GM12872 (cell line): ENCODE measurements at regions not wholly inside any gene's neighbourhood (a gene's known extent, or its start where the extent isn't known, plus 50 kb on each side); places are given as distances from the start of the nearest gene placed in this dataset.

Experiments used
- TF ChIP-seq, protein P1 (sequence below): IDR thresholded peaks from 3 replicates; pipeline ENCODE4 v1.5.1; 2011; ENCODE audit warnings: low read depth, mild to moderate bottlenecking, low read length, moderate library complexity; ENCODE audit not compliant: insufficient read depth

DNA sequence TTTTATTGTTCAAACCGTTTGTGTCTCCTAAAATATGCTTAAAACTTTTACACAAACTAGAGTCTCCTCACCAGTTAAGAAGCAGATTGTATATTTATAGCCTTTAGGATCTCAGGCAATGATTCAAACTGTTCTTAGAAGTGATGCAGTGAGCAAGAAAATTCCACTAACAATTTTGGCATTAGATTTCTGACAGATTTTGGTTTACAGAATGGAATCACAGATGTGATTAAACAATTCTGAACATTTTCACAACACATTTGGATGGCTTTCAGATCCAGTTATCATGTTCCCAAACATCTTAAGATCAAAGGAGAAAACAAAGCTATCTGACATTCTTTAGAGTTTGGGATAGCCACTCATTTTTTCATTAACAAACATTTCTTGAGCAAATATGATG lies 181.7 kb upstream of the RIOK2 start:
- TF ChIP-seq, protein P1, sequence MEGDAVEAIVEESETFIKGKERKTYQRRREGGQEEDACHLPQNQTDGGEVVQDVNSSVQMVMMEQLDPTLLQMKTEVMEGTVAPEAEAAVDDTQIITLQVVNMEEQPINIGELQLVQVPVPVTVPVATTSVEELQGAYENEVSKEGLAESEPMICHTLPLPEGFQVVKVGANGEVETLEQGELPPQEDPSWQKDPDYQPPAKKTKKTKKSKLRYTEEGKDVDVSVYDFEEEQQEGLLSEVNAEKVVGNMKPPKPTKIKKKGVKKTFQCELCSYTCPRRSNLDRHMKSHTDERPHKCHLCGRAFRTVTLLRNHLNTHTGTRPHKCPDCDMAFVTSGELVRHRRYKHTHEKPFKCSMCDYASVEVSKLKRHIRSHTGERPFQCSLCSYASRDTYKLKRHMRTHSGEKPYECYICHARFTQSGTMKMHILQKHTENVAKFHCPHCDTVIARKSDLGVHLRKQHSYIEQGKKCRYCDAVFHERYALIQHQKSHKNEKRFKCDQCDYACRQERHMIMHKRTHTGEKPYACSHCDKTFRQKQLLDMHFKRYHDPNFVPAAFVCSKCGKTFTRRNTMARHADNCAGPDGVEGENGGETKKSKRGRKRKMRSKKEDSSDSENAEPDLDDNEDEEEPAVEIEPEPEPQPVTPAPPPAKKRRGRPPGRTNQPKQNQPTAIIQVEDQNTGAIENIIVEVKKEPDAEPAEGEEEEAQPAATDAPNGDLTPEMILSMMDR: no peak

DNA sequence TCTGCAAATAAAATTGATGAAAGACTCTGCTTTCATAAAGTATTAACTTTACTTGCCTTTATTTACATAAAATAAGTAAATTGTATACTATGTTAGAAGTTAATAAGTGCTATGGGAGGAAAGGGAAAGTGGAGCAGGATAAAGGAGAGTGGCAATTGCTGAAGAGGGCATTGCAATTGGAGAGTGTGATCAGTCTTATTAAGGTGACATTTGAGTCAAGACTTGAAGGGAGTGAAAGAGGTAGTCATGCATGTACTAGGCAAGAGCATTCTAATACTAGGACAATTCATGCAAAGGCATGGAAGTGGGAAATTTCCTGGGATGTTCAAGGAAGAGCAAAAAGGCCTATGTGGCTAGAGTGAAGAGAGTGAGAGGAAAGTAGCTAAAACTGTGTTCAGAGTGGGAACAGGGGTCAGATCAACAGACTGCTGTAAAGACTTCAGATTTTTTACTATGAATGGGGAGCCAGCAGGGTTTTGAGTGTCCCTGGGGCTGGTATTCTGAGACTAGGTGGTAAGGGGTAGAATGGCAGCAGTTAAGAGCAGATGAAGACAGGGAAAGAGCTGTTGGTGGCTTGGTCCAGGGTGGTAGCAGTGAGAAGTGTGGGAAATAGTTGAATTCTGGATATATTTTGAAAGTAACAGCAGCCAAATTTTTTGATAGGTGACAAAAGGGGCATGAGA lies 182.3 kb upstream of the RIOK2 start:
- TF ChIP-seq, protein P1: no peak

DNA sequence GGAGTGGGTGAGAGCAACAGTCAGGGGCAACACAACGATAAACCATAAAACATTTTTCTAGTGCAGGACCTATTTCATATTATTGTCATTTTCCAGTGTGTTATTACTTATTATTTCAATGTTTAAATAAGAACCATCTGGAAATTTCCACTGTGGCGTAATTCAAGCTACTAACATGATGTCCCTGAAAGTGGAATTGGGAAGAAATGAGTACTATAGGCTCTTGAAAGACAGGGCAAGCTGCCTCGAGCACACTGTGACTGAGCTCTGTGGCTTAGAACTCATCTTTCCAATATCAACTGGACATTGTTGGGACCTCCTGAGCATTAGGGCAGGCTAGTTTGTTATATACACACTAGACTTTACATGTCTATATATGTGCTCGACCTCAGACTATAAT lies 182.9 kb upstream of the RIOK2 start:
- TF ChIP-seq, protein P1: no peak

DNA sequence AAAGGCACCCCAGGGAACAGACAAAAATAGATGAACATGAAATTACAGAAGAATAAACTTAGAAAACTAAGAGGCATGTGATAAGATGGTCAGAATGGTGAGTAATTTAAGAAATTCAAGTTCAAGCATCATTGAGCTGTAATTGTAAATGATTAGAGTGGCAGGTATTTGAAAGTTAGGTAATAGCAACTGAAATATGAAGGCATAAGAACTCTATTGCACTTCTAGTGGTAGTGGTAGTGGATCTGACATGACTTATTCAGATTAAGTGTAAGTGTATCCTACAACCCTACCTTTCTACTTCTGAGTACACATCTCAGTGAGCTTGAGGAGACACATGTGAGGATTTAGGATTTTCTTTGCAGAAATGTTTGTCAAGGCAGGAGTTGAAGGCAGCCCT lies 192.9 kb upstream of the RIOK2 start:
- TF ChIP-seq, protein P1: no peak

DNA sequence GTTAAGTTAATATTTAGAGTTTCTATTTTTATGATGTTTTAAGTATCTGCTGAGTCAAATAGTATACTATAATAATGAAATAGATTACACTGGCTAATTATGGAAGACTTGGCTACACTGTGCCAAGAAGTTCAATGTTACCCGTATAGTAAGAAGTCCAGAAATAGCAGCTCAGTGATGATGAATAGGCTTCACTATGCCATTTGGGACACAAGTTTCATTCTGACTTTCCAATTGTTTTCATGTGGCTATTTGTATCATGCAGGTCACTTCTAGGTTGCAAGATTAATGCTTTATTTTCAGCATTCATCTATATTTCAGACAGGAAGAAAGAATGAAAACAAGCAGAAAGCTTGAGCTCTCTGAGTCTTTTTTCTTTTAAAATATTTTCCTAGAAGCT lies 194.5 kb upstream of the RIOK2 start:
- TF ChIP-seq, protein P1: no peak

DNA sequence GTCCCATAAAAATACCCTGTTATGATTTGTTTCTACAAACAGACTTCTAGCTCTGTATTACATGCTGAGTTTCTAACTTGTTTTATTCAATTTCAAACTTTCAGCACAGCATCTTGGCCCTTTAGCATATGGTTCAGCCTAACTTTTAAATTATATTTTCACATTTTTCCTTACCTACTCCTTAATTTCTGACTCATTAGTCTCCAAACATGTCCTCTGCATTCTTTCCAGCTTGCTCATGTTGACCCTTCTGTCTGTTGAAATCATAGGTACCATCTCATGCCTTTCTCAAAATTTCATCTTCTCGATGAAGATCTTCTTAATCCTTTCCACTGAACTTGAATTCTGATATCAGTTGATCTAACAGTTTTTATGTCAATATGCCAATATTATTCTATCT lies 200.9 kb upstream of the RIOK2 start:
- TF ChIP-seq, protein P1: no peak

DNA sequence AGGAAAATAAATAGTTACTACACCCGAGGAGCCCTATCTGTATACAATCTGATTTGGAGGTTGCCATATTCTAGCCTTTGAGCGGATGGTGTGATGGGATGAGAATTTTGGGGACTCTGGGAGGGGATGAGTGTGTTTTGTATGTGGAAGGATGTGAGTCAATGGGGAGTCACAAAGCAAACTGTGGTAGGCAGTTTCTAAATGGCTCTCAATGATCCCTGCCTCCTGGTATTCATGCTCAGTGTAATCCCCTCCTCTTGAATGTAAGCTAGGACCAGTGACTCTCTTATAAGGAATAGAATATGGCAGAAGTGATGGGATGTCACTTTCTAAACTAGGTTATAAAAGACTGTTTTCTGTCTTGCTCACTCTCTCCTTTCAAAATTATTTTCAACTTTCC lies 205.7 kb upstream of the RIOK2 start:
- TF ChIP-seq, protein P1: no peak
